Liver (tissue), 8 donors: ENCODE measurements at regions not wholly inside any gene's neighbourhood (a gene's known extent, or its start where the extent isn't known, plus 50 kb on each side); places are given as distances from the start of the nearest gene placed in this dataset.

Experiments used
- DNase-seq: peaks from one replicate; pipeline ENCODE4 v3.0.0-alpha.2; 2017; ENCODE audit warnings: low spot score
- H3K27ac ChIP-seq, 2 donors: one replicate each; pipeline ENCODE4 v1.7.0; 2013; ENCODE audit warnings: inconsistent platforms in 2 of 2, low read length in 2 of 2, control low read depth in 1 of 2, low read depth in 1 of 2, mild to moderate bottlenecking in 1 of 2
- H3K27me3 ChIP-seq, 4 donors: one replicate each; pipeline versions ENCODE4 v1.6.1 to v1.7.0; 2013; ENCODE audit warnings: low read length in 3 of 4, inconsistent platforms in 1 of 4, mild to moderate bottlenecking in 1 of 4, moderate library complexity in 1 of 4; ENCODE audit not compliant: control insufficient read depth in 4 of 4, insufficient read depth in 4 of 4
- H3K36me3 ChIP-seq, 4 donors: one replicate each; pipeline versions ENCODE4 v1.6.1 to v1.7.0; 2013; ENCODE audit warnings: low read length in 3 of 4, mild to moderate bottlenecking in 3 of 4, low read depth in 1 of 4, moderate library complexity in 1 of 4; ENCODE audit not compliant: control insufficient read depth in 4 of 4, insufficient read depth in 3 of 4
- H3K4me1 ChIP-seq, 4 donors: one replicate each; pipeline versions ENCODE4 v1.6.1 to v1.7.0; 2013; ENCODE audit warnings: low read length in 3 of 4, mild to moderate bottlenecking in 3 of 4, moderate library complexity in 1 of 4; ENCODE audit not compliant: control insufficient read depth in 4 of 4, insufficient read depth in 4 of 4
- H3K4me3 ChIP-seq, 3 donors: one replicate each; pipeline versions ENCODE4 v1.6.1 to v1.7.0; 2013; ENCODE audit warnings: low read length in 3 of 3, control low read depth in 1 of 3, low read depth in 1 of 3, mild to moderate bottlenecking in 1 of 3
- H3K9ac ChIP-seq, 2 donors: one replicate each; pipeline ENCODE4 v1.7.0; 2013; ENCODE audit warnings: low read length in 2 of 2, mild to moderate bottlenecking in 2 of 2, moderate library complexity in 2 of 2, control low read depth in 1 of 2, low read depth in 1 of 2
- H3K9me3 ChIP-seq, 4 donors: one replicate each; pipeline versions ENCODE4 v1.6.1 to v1.7.0; 2013; ENCODE audit warnings: low read length in 3 of 4; ENCODE audit not compliant: control insufficient read depth in 4 of 4
- EGR1 ChIP-seq, 2 donors: IDR thresholded peaks; 2 replicates each; pipeline ENCODE4 v1.6.1; 2016 to 2018; ENCODE audit warnings: antibody characterized with exemption in 2 of 2, low read depth in 2 of 2
- FOXA1 ChIP-seq: IDR thresholded peaks from 2 replicates; pipeline ENCODE4 v1.6.1; 2016; ENCODE audit warnings: antibody characterized with exemption
- FOXA2 ChIP-seq: IDR thresholded peaks from 2 replicates; pipeline ENCODE4 v1.6.1; 2016; ENCODE audit warnings: antibody characterized with exemption
- GABPA ChIP-seq, 2 donors: IDR thresholded peaks in 1 of 2; conservative IDR thresholded peaks in 1 of 2; 2 replicates each; pipeline ENCODE4 v1.6.1; 2016; ENCODE audit warnings: antibody characterized with exemption in 2 of 2, mild to moderate bottlenecking in 1 of 2, moderate library complexity in 1 of 2
- HNF4A ChIP-seq, 2 donors: conservative IDR thresholded peaks; 2 replicates each; pipeline ENCODE4 v1.6.1; 2016; ENCODE audit warnings: antibody characterized with exemption in 2 of 2, mild to moderate bottlenecking in 2 of 2
- HNF4G ChIP-seq: IDR thresholded peaks from 2 replicates; pipeline ENCODE4 v1.6.1; 2016; ENCODE audit warnings: antibody characterized with exemption
- JUND ChIP-seq, 2 donors: IDR thresholded peaks; 2 replicates each; pipeline ENCODE4 v1.6.1; 2016; ENCODE audit warnings: antibody characterized with exemption in 2 of 2
- NR2F2 ChIP-seq: IDR thresholded peaks from 2 replicates; pipeline ENCODE4 v1.6.1; 2016; ENCODE audit warnings: antibody characterized with exemption
- RAD21 ChIP-seq, 2 donors: IDR thresholded peaks; 2 replicates each; pipeline ENCODE4 v1.6.1; 2016; ENCODE audit warnings: antibody characterized with exemption in 2 of 2, mild to moderate bottlenecking in 2 of 2
- RXRA ChIP-seq, 2 donors: IDR thresholded peaks; 2 replicates each; pipeline ENCODE4 v1.6.1; 2017 to 2018; ENCODE audit warnings: antibody characterized with exemption in 2 of 2, mild to moderate bottlenecking in 1 of 2
- SP1 ChIP-seq: IDR thresholded peaks from 2 replicates; pipeline ENCODE4 v1.6.1; 2018; ENCODE audit warnings: antibody characterized with exemption, mild to moderate bottlenecking
- TAF1 ChIP-seq: conservative IDR thresholded peaks from 2 replicates; pipeline ENCODE4 v1.6.1; 2016; ENCODE audit warnings: antibody characterized with exemption, mild to moderate bottlenecking
- YY1 ChIP-seq: IDR thresholded peaks from 2 replicates; pipeline ENCODE4 v1.6.1; 2016; ENCODE audit warnings: antibody characterized with exemption, mild to moderate bottlenecking
- WGBS: extraction: QIAGEN DNeasy Blood & Tissue Kit; methylation state at CpG from one replicate; pipeline ENCODE4 v1.1.7; 2013; 5-methylcytosine and 5-hydroxymethylcytosine counted together
- TF ChIP-seq, protein P1 (sequence below): IDR thresholded peaks from 2 replicates; pipeline ENCODE4 v1.6.1; 2016; ENCODE audit warnings: antibody characterized with exemption, mild to moderate bottlenecking
- TF ChIP-seq, protein P2 (sequence below): IDR thresholded peaks from 2 replicates; pipeline ENCODE4 v1.6.1; 2016; ENCODE audit warnings: antibody characterized with exemption
- TF ChIP-seq, protein P3 (sequence below): IDR thresholded peaks from 2 replicates; pipeline ENCODE4 v1.6.1; 2016; ENCODE audit warnings: antibody characterized with exemption
- TF ChIP-seq, protein P4 (sequence below): fragments of 150-350 bp; IDR thresholded peaks from 2 replicates; pipeline ENCODE4 v1.5.1; 2017; ENCODE audit warnings: improper control_type of control experiment, low read depth, low read length; ENCODE audit not compliant: missing input control
- TF ChIP-seq, protein P5 (sequence below): IDR thresholded peaks from 2 replicates; pipeline ENCODE4 v1.6.1; 2016; ENCODE audit warnings: antibody characterized with exemption
- donor health status: healthy.
- donor health status: healthy.
- donor health status: healthy.
- donor health status: healthy.
- donor health status: healthy.

DNA sequence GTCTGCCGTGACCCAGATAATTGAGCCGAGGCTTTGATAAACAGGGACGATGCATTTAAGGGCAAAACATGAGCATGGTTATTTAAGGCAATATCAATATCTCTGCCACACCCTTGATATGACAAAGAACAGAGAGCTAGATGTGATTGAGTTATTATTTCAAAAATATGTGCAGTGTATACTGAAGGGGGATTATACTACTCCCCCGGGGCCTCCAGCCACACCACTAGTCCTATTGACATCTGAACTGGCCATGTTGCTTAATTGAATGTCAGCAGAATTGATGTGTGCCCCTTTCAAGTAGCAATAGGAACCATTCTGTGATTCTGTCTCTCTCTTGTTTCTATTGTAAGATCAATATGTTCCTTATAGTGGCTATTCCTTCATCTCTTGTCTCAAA lies 794.8 kb upstream of the SEL1L start:
- Histone ChIP-seq H3K36me3 (no peaks in the 10 kb centered on the region), H3K4me1 (no peaks in the 10 kb centered on the region), H3K9ac (no peak overlapping the region), H3K27ac (no peak overlapping the region), H3K27me3 (peaks cover 0 to 4% (median 0%) of the 10 kb centered on the region in 4 donors), H3K9me3 (peaks cover 0 to 9% (median 2%) of the 10 kb centered on the region in 4 donors), H3K4me3 (no peak overlapping the region)
- TF ChIP-seq HNF4G, result no peak
- TF ChIP-seq, protein P1, sequence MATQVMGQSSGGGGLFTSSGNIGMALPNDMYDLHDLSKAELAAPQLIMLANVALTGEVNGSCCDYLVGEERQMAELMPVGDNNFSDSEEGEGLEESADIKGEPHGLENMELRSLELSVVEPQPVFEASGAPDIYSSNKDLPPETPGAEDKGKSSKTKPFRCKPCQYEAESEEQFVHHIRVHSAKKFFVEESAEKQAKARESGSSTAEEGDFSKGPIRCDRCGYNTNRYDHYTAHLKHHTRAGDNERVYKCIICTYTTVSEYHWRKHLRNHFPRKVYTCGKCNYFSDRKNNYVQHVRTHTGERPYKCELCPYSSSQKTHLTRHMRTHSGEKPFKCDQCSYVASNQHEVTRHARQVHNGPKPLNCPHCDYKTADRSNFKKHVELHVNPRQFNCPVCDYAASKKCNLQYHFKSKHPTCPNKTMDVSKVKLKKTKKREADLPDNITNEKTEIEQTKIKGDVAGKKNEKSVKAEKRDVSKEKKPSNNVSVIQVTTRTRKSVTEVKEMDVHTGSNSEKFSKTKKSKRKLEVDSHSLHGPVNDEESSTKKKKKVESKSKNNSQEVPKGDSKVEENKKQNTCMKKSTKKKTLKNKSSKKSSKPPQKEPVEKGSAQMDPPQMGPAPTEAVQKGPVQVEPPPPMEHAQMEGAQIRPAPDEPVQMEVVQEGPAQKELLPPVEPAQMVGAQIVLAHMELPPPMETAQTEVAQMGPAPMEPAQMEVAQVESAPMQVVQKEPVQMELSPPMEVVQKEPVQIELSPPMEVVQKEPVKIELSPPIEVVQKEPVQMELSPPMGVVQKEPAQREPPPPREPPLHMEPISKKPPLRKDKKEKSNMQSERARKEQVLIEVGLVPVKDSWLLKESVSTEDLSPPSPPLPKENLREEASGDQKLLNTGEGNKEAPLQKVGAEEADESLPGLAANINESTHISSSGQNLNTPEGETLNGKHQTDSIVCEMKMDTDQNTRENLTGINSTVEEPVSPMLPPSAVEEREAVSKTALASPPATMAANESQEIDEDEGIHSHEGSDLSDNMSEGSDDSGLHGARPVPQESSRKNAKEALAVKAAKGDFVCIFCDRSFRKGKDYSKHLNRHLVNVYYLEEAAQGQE, result no peak
- TF ChIP-seq, protein P2, sequence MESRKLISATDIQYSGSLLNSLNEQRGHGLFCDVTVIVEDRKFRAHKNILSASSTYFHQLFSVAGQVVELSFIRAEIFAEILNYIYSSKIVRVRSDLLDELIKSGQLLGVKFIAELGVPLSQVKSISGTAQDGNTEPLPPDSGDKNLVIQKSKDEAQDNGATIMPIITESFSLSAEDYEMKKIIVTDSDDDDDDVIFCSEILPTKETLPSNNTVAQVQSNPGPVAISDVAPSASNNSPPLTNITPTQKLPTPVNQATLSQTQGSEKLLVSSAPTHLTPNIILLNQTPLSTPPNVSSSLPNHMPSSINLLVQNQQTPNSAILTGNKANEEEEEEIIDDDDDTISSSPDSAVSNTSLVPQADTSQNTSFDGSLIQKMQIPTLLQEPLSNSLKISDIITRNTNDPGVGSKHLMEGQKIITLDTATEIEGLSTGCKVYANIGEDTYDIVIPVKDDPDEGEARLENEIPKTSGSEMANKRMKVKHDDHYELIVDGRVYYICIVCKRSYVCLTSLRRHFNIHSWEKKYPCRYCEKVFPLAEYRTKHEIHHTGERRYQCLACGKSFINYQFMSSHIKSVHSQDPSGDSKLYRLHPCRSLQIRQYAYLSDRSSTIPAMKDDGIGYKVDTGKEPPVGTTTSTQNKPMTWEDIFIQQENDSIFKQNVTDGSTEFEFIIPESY, result no peak
- no peak for TF ChIP-seq EGR1 (IDR thresholded peaks at IDR 0.05; ENCODE audit: low read depth in 2 of 2)
- TF ChIP-seq RXRA (IDR thresholded peaks at IDR 0.05), result no peak
- no peak for TF ChIP-seq HNF4A (conservative IDR thresholded peaks at IDR 0.05)
- no peak for TF ChIP-seq FOXA1
- TF ChIP-seq, protein P3, sequence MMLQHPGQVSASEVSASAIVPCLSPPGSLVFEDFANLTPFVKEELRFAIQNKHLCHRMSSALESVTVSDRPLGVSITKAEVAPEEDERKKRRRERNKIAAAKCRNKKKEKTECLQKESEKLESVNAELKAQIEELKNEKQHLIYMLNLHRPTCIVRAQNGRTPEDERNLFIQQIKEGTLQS, result no peak
- TF ChIP-seq, protein P4, sequence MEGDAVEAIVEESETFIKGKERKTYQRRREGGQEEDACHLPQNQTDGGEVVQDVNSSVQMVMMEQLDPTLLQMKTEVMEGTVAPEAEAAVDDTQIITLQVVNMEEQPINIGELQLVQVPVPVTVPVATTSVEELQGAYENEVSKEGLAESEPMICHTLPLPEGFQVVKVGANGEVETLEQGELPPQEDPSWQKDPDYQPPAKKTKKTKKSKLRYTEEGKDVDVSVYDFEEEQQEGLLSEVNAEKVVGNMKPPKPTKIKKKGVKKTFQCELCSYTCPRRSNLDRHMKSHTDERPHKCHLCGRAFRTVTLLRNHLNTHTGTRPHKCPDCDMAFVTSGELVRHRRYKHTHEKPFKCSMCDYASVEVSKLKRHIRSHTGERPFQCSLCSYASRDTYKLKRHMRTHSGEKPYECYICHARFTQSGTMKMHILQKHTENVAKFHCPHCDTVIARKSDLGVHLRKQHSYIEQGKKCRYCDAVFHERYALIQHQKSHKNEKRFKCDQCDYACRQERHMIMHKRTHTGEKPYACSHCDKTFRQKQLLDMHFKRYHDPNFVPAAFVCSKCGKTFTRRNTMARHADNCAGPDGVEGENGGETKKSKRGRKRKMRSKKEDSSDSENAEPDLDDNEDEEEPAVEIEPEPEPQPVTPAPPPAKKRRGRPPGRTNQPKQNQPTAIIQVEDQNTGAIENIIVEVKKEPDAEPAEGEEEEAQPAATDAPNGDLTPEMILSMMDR, result no peak
- no peak for TF ChIP-seq GABPA (IDR thresholded peaks at IDR 0.05 in 1 of 2, conservative IDR thresholded peaks at IDR 0.05 in 1 of 2)
- no peak for TF ChIP-seq FOXA2
- TF ChIP-seq, protein P5, sequence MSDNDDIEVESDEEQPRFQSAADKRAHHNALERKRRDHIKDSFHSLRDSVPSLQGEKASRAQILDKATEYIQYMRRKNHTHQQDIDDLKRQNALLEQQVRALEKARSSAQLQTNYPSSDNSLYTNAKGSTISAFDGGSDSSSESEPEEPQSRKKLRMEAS, result no peak
- no peak for TF ChIP-seq TAF1
- TF ChIP-seq NR2F2, result no peak
- no peak for TF ChIP-seq SP1
- TF ChIP-seq RAD21 (IDR thresholded peaks at IDR 0.05), result no peak
- no peak for TF ChIP-seq YY1
- TF ChIP-seq JUND (IDR thresholded peaks at IDR 0.05), result no peak
- no peak for DNase-seq
- WGBS, result 75% methylated on average over 4 of the region's 4 CpGs
